HG03025 (cell line): ENCODE measurements at regions not wholly inside any gene's neighbourhood (a gene's known extent, or its start where the extent isn't known, plus 50 kb on each side); places are given as distances from the start of the nearest gene placed in this dataset.

Source experiments
- ATAC-seq: cut with Tn5 transposase; IDR thresholded peaks from one replicate; pipeline ENCODE4 v1.9.1; 2021; ENCODE audit warnings: mild to moderate bottlenecking, moderate library complexity; ENCODE audit not compliant: unreplicated experiment, low FRiP score

DNA sequence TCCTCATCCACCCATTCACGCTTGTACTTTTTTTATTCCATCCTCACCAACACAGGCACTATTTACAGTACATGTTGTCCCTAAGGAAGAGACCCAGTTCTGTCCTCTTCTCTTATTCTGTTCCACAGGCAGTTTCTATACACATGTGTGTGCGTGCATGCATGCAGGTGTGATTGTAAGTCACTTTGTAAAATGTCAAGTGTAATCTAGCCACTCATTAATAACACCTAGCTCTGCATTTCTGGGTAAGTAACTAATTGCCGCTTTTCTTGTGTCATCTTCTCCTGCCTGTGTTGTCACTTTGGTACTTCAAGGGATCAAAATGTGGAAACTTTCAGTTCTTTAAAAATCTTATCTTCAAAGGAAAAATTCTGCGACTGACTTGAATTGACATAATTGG, 377.2 kb downstream of the SEC16B start:
- ATAC-seq = no peak

DNA sequence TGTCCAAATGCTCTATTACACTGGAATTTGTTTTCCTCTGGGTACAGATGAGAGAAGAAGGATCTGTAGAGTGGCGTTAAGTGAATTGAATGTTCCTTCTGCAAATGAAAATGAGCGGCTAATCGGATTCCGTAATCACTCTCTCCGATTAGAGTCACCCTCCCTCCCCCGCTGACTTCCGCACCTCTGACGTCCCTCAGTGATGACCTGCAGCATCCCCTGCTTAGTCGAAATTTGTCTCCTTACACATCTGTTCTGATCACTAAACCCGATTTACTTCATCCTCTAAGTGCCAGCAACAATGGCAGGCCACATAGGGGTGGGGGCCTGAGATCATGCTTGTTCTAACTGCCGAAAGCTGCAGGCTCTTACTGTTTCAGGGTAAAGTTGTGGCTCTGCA, 378.7 kb downstream of the SEC16B start:
- ATAC-seq = no peak

DNA sequence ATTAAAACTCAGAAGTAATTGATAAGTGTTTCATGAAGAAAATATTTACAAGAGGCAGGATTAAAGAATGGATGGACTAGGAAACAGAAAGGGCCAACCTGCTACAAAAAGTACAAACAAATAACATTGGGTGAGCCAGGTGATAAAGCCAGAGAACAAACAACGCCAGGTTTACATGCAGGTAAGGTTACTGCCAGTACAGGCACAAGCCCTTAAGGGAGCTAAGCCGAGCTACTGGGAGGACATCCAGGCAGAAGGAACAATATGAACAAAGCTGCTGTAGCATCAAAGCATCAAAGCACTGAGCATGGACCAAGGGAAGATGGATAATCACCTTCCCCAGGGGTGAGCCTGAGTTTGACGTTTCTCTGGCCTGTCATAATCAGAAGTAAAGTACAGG, 380.7 kb downstream of the SEC16B start:
- no peak for ATAC-seq

DNA sequence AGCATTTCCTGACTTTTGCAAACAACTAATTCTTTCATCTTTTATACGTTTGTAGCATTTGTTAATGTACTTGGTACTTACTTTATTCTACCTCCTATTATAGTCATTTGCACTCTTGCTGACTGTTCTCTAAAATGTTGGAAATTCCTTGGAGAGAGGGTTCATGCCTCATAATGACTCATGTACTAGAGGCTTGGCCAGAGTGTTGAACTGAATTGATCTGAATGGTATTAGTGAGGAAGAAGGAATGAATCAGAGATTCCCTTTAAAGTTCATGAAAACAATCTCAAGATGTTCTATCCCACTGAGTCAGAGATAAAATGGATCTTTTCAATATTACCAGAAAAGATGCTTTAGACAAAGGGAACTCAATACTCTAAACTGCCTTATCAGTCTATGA, 383.4 kb downstream of the SEC16B start:
- no peak for ATAC-seq

DNA sequence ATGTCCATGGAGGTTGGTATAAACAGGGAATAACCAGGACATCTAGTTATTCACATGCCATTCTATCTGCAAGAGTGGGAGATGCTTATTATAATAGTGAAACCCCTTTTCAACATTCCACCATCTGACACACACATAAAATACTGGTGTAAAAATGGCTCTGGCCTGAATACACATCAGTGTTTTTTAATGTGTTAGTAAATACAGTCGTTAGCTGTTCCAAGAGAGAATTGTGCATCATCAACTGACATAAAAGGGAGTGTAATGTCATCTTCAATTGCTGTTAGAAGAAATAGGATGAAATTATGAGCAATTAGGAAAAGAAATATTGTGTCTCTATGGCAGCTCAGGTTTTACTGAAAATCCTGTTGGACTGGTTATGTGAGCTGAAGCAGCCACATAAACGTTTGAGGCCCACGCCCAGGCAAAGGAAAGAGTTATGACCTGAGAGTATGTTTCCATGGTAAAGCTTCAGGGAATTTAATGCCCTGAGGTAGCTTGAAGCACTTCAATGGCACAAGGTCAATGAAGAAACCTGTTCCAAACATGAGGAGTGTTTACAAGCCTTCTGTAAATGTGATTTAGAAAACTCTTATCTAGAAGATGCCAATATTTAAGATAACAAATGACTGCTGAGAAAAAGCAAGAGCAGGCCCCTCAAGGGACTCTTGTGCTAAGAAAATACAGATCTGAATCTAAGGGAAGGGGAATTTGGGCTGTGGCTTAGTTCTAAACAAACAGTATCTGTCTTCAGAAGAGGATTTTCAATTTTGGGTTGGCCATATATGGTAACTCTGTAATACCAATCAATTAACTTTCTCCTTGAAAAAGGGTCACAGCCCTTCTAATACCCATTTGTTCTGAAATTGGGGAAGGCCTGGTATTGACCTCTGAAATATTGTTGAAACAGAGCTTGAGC, 384.3 kb downstream of the SEC16B start:
- ATAC-seq = no peak

DNA sequence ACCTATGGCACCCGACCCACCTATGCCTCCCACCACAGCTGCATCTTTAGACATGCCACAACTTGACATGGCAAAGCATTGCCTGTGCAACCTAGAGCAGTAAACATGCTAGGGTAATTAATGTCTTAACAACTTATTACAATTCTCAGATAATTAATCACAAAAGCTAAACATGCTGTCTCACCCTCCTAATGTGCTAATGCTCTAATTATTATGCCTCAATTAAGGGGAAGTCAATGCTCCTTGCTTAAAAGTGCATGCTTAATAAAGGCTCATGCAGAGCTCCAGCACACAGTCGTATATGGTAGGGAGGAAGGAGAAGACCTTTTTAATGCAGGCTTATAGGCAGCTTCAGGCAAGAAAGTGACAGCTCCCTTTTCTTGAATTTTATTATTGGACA, 396.0 kb downstream of the SEC16B start:
- ATAC-seq = no peak

DNA sequence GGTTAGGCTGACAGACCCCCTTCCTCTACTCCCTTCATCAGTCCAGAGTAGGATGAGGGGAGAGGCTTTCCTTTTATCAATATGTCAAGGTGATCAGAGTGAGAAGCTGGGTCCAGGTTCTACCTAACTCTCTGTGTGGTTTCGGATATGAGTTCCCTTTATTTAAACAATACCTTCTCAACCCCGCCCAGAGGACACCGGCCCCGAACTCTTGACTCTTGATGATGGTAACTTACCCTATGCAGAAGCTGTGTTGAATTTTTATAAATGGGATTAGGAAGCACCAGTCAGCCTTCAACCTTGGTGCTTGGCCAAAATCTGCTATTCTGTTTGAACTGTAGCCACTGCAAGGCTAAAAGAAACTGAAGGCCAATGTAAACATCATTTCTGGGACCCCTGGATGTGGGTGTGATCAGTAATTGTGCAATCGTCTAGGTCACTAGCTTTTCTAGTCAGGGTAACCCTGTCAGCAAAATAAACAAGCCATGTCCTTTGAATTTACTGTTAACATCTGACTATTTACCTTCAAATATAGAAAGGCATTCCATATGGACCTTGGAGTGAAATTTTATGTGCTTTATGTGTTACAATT, 398.3 kb downstream of the SEC16B start:
- ATAC-seq = no peak

DNA sequence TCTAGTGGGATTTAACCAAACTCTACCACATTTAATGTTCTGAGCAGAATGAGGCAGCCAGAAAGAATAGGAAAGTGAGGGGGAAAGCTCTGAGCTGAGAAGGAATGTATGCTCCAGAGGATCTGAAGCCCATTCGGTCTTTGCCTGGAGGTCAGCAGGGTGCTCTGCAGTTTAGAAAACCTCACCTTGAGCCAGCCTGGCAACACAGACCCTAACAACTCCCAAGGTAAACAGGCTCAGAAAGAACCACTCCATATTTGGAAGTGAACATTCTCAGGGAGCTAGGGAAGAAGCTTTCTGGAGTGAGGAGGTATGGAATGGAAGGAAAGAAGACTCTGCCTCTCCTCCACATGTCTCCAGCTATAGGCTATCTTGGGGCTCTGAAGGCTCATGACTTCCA, 398.8 kb downstream of the SEC16B start:
- ATAC-seq = no peak

DNA sequence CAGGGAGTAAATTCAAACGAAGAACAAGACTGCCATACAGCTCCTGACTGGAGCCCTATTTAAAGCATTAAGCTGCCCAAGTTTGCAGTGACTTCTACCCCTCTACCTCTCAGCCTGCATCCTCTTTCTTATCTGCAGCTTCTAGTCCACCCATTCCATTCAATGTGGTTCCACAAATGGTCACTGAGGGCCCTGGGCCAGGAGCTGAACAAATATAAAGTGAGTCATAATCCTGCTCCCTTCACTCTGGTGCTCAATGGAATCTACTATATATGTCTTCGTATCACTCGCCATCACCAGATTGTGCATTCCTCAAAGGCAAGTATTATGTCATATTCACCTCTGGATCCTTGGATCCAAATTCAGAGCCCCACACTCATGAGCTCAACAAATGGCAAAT, 398.7 kb downstream of the BRINP2 start:
- no peak for ATAC-seq

DNA sequence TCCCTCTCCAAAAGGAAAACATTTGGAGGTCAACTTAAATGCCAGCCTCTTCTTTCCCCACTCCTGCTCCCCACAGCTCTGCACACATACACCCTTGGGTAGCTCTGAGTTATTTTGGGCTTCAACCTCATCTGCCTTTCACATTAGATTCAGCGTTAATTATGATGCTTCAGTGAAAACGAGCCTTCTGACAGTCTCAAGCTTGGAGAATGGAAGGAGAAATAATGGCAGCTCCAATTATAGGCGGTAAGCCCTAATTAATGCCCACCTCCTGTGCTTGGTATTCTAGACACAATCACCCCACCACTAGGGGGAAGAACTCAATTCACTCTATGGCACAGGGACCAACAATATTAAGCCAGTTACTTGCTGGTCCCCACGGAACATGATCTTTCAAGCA, 397.9 kb downstream of the BRINP2 start:
- ATAC-seq = no peak

DNA sequence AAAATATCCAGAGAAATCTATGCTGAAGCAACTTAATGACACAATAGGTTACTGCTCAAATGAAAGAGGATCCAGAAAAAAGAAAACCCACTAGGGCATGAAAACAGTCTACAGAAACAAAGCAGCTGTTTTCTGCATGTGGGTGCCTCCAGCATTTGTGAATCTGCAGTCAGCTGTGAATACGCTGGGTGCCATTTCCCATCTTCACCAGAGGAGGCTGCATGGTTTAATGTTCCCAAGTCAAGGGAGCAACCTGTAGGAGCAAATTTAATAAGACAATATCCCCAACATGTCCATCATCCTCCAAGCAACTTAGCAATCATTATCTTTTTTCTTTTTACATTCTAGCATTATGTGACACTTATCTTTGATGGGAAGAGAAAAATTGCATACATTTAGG, 396.6 kb downstream of the BRINP2 start:
- no peak for ATAC-seq

DNA sequence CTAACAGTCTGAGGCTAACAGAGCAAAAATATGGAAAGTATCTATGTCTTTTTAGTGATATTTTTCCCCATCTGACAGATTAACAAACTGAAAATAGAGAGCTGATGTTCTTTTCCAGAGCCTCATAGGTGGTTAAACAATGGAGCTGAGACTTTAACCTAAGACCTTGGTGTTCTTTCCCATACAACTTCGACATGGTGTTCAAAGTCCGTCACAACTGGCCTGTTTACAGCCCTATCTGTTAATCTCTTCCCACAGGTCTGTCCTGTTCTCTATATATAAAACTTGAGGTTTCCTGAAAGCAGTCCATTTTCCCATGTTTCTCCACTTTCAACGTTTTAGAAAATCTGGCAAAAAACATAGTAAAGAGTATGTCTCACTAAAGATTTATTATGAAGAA, 395.7 kb downstream of the BRINP2 start:
- ATAC-seq = no peak

DNA sequence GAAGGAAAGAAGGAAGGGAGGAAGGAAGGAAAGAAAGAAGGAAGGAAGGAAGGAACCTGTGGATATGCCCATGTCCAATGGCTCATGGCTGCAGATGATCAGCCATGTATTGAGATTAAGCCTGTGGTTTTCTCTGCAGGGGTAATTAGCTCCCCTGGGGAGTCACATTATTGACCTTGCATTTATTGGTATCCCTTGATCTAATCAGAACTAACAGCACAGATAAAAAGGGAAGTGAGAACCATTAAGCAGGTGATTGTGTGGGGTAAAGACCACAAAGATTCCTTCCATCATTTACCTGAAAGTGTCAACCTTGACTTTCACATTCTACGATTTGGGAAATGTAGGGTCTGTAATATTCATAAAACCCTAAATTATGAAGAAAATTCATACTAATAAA, 390.7 kb downstream of the BRINP2 start:
- ATAC-seq = no peak

DNA sequence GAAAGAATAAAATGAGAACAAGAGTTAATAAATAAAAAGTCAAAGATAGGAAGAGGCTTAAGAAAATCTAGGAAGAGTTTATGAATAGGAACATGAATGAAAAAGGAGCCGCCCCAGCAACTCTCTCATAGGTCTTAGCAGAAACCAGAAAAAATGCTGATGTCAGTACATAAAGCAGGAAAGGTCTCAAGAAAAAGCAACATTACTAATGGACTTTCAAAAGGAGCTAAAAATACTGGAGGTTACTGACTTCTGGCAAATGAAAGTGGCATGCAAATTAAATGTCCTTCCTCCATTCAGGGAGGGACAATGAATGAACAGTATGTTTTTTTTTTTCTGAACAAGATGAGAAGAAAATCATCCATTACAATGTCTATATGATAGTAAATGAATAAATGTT, 387.6 kb downstream of the BRINP2 start:
- no peak for ATAC-seq

DNA sequence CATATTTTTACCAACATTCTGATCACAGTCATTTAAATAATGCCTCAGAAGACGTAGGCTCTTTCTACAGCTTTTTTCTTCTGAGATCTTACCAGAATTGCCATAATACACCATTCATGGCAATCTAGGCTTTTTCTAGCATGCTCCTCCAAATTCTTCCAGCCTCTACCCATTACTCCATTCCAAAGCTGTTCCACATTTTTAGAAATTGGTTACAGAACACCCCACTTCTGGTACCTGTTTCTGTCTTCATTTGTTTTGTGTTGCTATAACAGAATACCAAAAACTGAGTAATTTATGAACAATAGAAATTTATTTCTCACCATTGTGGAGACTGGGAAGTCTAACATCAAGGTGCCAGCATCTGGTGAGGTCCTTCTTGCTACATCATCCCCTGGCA, 385.4 kb downstream of the BRINP2 start:
- no peak for ATAC-seq

DNA sequence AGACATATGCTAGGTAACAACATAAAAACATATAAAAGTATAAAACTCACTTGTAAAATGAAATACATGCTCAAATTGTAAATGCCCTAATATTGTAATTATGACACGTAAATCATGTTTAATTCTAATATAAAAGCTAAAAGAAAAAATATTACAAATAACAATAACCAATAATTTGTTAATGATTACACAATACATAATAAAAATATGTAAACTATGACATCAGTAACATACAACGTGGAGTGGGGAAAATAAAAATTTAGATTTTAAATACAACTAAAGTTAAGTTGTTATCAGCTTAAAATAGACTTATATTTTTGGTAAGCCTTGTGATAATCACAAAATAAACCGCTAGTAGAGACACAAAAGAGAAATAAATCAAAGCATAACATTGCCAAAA, 376.4 kb downstream of the BRINP2 start:
- no peak for ATAC-seq

DNA sequence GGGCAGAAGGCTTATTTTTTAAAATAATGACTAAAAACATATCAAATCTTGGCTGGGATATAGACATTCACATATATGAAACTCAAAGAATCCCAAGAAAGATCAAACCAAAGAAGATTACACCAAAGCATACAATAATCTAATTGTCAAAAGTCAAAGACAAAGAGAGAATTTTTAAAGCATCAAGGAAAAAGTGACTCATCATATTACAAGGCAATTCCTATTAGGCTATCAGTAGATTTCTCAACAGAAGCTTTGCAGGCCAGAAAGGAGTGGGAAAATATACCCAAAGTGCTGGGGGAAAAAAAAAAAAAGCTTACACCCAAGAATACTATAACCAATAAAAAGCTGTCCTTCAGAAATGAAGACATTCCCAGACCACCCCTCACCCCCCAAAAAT, 375.6 kb downstream of the BRINP2 start:
- no peak for ATAC-seq

DNA sequence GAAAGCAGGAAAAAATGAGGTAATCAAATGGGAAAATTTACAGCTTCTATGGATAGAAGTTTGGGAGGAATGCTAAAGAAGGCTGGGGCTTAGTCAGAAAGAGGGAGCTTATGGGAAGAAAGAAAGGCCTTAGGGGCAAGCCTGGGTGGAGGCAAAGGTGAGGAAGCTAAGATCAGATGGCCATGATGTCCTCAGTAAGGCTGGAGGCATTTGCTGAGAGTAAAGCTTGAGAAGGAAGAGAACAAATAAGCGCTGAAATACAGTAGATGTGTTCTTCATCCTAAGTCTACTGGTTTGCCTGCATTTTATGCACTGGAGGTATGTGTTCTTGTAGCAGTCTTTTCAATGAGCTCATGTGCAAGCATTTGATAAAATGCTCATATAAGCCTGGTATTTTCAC, 355.4 kb downstream of the BRINP2 start:
- no peak for ATAC-seq

DNA sequence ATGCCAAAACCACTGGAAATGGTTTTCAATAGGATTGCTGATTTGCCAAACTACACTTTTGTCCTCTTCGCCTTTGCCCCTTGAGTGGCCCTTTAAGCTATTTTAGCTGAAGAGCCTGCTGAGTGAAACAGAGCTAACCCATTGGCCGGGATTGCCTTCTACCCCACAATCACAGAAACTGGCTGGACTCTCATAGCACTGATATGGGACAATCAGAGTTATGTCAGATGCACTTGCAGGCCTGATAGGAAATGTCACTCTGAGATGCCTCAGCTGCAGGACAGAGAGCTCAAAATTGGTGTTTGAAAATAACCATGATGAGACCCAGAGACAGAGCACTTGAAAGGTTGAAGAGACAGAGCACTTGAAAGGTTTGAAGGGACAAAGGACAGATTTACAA, 354.4 kb downstream of the BRINP2 start:
- ATAC-seq = no peak

DNA sequence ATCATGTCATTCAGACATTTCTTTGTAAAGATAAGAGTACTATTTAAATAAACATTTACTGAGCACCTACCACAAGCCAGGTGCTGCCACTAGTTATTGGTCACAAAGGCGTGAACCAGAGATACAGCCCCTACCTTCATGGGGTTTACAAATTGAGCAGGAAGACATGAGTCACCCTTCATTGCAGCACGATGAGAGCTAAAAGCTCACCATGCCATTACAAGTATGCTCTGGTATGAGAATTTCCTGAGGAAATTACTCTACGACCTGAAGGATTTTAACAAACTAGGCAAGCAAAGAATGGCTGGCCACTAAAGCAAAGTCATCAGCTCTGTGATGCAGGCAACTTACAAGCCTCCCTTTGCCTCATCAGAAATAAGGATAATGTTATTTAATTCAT, 346.8 kb downstream of the BRINP2 start:
- no peak for ATAC-seq

DNA sequence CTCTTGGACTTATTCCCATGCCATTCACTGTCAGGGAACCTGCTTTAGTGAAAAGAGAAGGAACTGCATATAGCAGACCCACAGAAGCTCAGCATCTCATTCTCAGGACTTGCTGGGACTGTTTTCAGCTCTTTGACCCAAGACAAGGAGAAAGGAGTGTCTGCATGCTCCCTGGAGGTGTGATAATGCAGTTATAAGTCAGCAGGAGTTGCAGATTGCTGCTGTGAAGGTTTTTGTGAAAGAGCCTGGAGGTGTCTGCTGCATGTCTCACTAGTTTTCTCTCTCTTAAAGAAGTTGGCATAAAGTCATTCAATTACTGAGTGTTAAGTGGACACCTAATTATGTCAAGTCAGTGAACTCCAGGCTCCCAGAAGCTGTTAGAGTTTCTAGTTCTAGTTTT, 343.4 kb downstream of the BRINP2 start:
- no peak for ATAC-seq

DNA sequence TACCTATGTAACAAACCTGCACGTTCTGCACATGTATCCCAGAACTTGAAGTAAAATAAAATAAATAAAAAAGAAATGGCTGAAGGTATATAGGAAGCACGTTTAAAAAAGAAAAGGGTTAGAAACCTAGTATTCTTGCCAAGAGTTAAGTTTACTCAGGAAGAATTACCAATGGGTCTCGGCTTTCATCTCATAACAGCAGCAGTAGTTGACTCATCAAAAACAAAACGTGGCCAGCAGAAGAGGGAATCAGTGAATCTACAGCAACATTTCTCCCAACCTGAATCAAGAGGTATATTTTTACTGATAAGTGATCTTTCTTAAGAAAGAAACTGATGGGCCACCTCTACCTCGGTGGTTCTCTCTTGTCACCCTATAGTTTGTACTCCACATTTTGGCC, 340.3 kb downstream of the BRINP2 start:
- no peak for ATAC-seq
